ENCODE measurements at regions not wholly inside any gene's neighbourhood (a gene's known extent, or its start where the extent isn't known, plus 50 kb on each side); places are given as distances from the start of the nearest gene placed in this dataset.

DNA sequence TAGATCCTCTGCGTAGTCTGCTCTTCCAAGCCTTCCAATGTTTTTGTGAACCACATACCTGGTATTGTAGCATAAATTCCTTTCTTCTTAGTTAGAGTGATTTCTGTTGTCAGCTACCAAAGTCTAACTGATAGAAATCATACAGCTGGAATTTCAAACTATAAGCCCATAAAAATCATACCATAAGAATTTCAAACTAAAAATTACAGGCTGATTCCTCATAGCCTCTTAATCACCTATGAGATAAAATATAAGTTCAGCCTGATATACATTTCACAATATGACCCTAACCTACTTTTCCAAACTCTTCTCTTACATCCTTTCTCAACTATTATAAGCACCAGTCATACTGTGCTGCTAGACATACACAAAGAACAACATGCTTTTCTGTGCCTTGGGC lies 64.8 kb downstream of the PTHLH start:
- Histone ChIP-seq H3K27me3 (replicated peaks; ENCODE audit: control insufficient read depth, insufficient read depth, low read length) (no peaks in the 10 kb centered on the region), H3K36me3 (ENCODE audit: control insufficient read depth, insufficient read depth, low read length) (no peaks in the 10 kb centered on the region), H3K4me3 (replicated peaks; ENCODE audit: low read depth, low read length) (no peak overlapping the region)
- DNase-seq (ENCODE audit: extremely low read depth, insufficient read length): no peak
- TF ChIP-seq, protein P1, sequence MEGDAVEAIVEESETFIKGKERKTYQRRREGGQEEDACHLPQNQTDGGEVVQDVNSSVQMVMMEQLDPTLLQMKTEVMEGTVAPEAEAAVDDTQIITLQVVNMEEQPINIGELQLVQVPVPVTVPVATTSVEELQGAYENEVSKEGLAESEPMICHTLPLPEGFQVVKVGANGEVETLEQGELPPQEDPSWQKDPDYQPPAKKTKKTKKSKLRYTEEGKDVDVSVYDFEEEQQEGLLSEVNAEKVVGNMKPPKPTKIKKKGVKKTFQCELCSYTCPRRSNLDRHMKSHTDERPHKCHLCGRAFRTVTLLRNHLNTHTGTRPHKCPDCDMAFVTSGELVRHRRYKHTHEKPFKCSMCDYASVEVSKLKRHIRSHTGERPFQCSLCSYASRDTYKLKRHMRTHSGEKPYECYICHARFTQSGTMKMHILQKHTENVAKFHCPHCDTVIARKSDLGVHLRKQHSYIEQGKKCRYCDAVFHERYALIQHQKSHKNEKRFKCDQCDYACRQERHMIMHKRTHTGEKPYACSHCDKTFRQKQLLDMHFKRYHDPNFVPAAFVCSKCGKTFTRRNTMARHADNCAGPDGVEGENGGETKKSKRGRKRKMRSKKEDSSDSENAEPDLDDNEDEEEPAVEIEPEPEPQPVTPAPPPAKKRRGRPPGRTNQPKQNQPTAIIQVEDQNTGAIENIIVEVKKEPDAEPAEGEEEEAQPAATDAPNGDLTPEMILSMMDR (IDR thresholded peaks at IDR 0.05; ENCODE audit: insufficient read depth, low read length, poor library complexity, severe bottlenecking): no peak

DNA sequence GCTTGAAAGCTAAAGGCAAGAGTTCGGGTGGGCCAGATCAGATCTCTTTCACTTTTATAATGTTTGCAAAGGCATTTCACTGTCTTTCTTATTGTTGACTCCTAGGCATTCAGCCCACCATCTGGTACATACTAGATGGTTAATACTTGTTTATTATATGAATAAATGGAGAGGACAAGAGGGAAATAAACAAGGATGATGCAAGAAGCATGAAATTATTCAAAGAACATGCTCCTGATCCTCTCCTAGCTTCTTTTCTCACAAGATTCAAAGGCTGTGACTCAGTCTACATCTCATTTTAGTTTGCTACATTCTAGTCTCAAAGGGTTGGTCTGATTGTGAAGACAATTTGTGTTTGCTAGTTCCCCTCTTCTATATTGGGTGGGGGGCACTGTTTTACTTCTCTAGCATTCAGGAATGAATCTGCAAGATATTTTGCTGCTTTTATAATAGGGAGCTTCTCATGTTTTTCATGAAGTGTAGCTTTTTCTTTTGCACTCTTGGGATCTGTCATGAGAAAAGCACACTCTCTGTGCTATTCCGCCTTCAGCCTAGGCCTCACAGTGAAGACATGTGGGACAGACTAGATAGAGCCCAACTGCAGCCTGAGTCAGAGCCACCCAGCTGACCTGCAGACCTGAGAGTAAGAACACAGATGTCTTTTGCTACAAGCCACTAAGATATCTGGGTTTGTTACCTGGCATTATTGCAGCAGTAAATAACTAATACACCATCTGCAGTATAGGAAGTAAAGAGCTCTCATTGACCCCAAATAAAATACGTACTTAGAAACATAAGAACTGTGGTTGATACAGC lies 65.7 kb downstream of the PTHLH start:
- H3K27me3 ChIP-seq (replicated peaks; ENCODE audit: control insufficient read depth, insufficient read depth, low read length): no peaks in the 10 kb centered on the region
- no peaks in the 10 kb centered on the region for H3K36me3 ChIP-seq (ENCODE audit: control insufficient read depth, insufficient read depth, low read length)
- DNase-seq (ENCODE audit: extremely low read depth, insufficient read length): no peak
- no peak overlapping the region for H3K4me3 ChIP-seq (replicated peaks; ENCODE audit: low read depth, low read length)
- TF ChIP-seq, protein P1 (IDR thresholded peaks at IDR 0.05; ENCODE audit: insufficient read depth, low read length, poor library complexity, severe bottlenecking): no peak

DNA sequence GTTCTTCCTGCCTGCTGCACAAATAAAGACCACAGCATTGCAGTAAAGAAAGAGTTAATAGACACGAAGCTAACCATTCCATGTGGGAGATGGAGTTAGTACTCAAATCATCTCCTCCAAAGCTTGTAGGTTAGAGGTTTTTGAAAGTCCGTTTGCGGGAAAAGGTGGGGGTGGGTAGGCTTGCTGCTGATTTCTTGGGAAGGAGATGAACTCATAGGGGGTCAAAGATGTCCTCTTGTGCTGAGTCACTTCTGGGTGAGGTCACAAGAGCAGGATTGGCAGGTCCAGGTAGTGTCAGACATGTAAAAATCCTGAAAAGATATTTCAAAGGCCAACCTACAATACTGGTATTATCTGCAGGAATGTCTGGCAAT lies 66.4 kb downstream of the PTHLH start:
- Histone ChIP-seq H3K27me3 (replicated peaks; ENCODE audit: control insufficient read depth, insufficient read depth, low read length) (no peaks in the 10 kb centered on the region), H3K36me3 (ENCODE audit: control insufficient read depth, insufficient read depth, low read length) (no peaks in the 10 kb centered on the region), H3K4me3 (replicated peaks; ENCODE audit: low read depth, low read length) (no peak overlapping the region)
- DNase-seq (ENCODE audit: extremely low read depth, insufficient read length): no peak
- TF ChIP-seq, protein P1 (IDR thresholded peaks at IDR 0.05; ENCODE audit: insufficient read depth, low read length, poor library complexity, severe bottlenecking): no peak

DNA sequence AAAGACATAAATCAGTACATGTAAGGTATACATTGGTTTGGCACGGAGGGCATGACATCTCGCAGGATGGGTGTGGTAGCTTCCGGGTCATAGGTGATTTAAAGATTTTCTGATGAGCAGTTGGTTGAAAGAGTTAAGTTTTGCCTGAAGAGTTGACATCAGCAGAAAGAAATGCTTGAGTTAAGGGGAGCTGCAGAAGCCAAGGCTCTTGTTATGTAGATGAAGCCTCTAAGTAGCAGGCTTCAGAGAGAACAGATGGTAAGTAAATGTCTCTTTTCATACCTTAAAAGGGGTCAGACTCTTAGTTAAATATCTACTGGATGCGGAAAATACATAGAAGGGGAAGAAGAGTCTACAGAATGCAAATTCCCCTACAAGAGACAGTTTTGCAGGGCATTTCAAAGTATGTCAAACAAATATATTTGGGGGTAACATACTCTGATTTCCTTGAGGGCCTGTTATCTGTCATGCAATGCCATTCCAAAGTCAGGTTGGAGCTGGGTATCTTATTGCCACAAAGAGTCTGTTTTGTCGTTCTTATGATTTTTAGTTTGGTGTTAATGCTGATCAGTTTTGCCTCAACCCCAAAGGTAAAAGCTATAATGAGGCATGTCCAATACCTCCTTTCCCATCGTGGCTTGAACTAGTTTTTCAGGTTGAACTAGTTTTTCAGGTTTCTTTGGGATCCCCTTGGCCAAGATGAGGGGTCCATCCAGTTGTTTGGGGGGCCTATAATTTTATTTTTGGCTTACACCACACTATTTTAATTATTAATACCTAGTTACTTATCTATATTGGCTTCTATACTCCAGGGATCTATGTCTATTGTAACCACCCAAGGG lies 67.0 kb downstream of the PTHLH start:
- Histone ChIP-seq H3K27me3 (replicated peaks; ENCODE audit: control insufficient read depth, insufficient read depth, low read length) (no peaks in the 10 kb centered on the region), H3K4me3 (replicated peaks; ENCODE audit: low read depth, low read length) (no peak overlapping the region)

DNA sequence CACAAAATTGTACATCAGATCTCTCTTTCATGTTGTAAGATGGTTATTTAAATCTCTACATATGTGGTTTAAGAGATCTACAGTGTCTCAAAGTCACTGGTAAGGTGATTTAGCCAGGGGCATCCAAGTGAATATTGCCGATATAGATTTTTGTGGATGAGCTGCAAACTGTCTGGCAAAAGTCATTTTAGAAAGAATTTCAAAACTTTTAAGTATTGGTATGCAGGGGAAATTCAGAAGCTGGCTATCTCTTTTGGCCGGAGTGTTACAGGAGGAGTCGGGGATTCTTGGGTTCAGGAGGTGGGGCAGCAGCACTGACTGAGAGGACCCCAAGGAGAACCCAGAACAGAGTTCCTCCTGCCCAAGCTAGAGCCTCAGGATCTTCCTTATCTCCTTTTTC lies 69.9 kb downstream of the PTHLH start:
- DNase-seq (ENCODE audit: extremely low read depth, insufficient read length): no peak
- no peaks in the 10 kb centered on the region for H3K36me3 ChIP-seq (ENCODE audit: control insufficient read depth, insufficient read depth, low read length)

More for the DNA sequence above, 67.0 kb downstream of the PTHLH start:
- no peak for DNase-seq (ENCODE audit: extremely low read depth, insufficient read length)
- TF ChIP-seq, protein P1 (IDR thresholded peaks at IDR 0.05; ENCODE audit: insufficient read depth, low read length, poor library complexity, severe bottlenecking): no peak
- no peaks in the 10 kb centered on the region for H3K36me3 ChIP-seq (ENCODE audit: control insufficient read depth, insufficient read depth, low read length)

More for the DNA sequence above, 69.9 kb downstream of the PTHLH start:
- TF ChIP-seq, protein P1 (IDR thresholded peaks at IDR 0.05; ENCODE audit: insufficient read depth, low read length, poor library complexity, severe bottlenecking): no peak
- Histone ChIP-seq H3K27me3 (replicated peaks; ENCODE audit: control insufficient read depth, insufficient read depth, low read length) (no peaks in the 10 kb centered on the region), H3K4me3 (replicated peaks; ENCODE audit: low read depth, low read length) (no peak overlapping the region)
